ENCODE measurements at regions not wholly inside any gene's neighbourhood (a gene's known extent, or its start where the extent isn't known, plus 50 kb on each side); places are given as distances from the start of the nearest gene placed in this dataset.

GRCh38 chr6:25180630-25181349, 98.4 kb upstream of the CARMIL1 start:
- Histone ChIP-seq H3K4me1 (ENCODE audit: control insufficient read depth, insufficient read depth, low read length) (peaks cover under 1% of the 10 kb centered on the region), H3K36me3 (ENCODE audit: control insufficient read depth, insufficient read depth, low read length) (no peaks in the 10 kb centered on the region), H3K9me3 (ENCODE audit: control insufficient read depth, insufficient read depth, low read length) (no peaks in the 10 kb centered on the region), H3K9ac (ENCODE audit: low read depth, low read length) (no peak overlapping the region), H3K27me3 (ENCODE audit: control insufficient read depth, insufficient read depth, low read length) (no peaks in the 10 kb centered on the region), H3K4me3 (ENCODE audit: low read depth, low read length) (no peak overlapping the region)

GRCh38 chr6:25181350-25181724, 97.8 kb upstream of the CARMIL1 start:
- Histone ChIP-seq H3K36me3 (ENCODE audit: control insufficient read depth, insufficient read depth, low read length) (no peaks in the 10 kb centered on the region), H3K4me1 (ENCODE audit: control insufficient read depth, insufficient read depth, low read length) (no peaks in the 10 kb centered on the region), H3K9me3 (ENCODE audit: control insufficient read depth, insufficient read depth, low read length) (no peaks in the 10 kb centered on the region), H3K27me3 (ENCODE audit: control insufficient read depth, insufficient read depth, low read length) (no peaks in the 10 kb centered on the region), H3K9ac (ENCODE audit: low read depth, low read length) (no peak overlapping the region), H3K4me3 (ENCODE audit: low read depth, low read length) (no peak overlapping the region)

- no peaks in the 10 kb centered on the region for H3K9me3 ChIP-seq (ENCODE audit: control insufficient read depth, insufficient read depth, low read length)
- no peak overlapping the region for H3K4me3 ChIP-seq (ENCODE audit: low read depth, low read length)
- H3K4me1 ChIP-seq (ENCODE audit: control insufficient read depth, insufficient read depth, low read length), result no peaks in the 10 kb centered on the region
- no peaks in the 10 kb centered on the region for H3K27me3 ChIP-seq (ENCODE audit: control insufficient read depth, insufficient read depth, low read length)
- H3K9ac ChIP-seq (ENCODE audit: low read depth, low read length), result no peak overlapping the region
- H3K36me3 ChIP-seq (ENCODE audit: control insufficient read depth, insufficient read depth, low read length), result no peaks in the 10 kb centered on the region
These were observed 97.3 kb upstream of the CARMIL1 start for GRCh38 chr6:25181923-25182322.

- Histone ChIP-seq H3K27me3 (ENCODE audit: control insufficient read depth, insufficient read depth, low read length) (no peaks in the 10 kb centered on the region), H3K9me3 (ENCODE audit: control insufficient read depth, insufficient read depth, low read length) (no peaks in the 10 kb centered on the region)
These were observed 92.3 kb upstream of the CARMIL1 start for GRCh38 chr6:25186919-25187318.

GRCh38 chr6:25188232-25188631, 90.9 kb upstream of the CARMIL1 start:
- Histone ChIP-seq H3K9me3 (ENCODE audit: control insufficient read depth, insufficient read depth, low read length) (no peaks in the 10 kb centered on the region), H3K4me3 (ENCODE audit: low read depth, low read length) (no peak overlapping the region), H3K36me3 (ENCODE audit: control insufficient read depth, insufficient read depth, low read length) (no peaks in the 10 kb centered on the region), H3K27me3 (ENCODE audit: control insufficient read depth, insufficient read depth, low read length) (no peaks in the 10 kb centered on the region), H3K4me1 (ENCODE audit: control insufficient read depth, insufficient read depth, low read length) (no peaks in the 10 kb centered on the region), H3K9ac (ENCODE audit: low read depth, low read length) (no peak overlapping the region)

More at GRCh38 chr6:25186919-25187318, 92.3 kb upstream of the CARMIL1 start:
- H3K36me3 ChIP-seq (ENCODE audit: control insufficient read depth, insufficient read depth, low read length), result no peaks in the 10 kb centered on the region
- no peaks in the 10 kb centered on the region for H3K4me1 ChIP-seq (ENCODE audit: control insufficient read depth, insufficient read depth, low read length)
- H3K4me3 ChIP-seq (ENCODE audit: low read depth, low read length), result no peak overlapping the region
- H3K9ac ChIP-seq (ENCODE audit: low read depth, low read length), result no peak overlapping the region

- H3K4me3 ChIP-seq (ENCODE audit: low read depth, low read length), result no peak overlapping the region
- H3K27me3 ChIP-seq (ENCODE audit: control insufficient read depth, insufficient read depth, low read length), result no peaks in the 10 kb centered on the region
- H3K9ac ChIP-seq (ENCODE audit: low read depth, low read length), result no peak overlapping the region
- no peaks in the 10 kb centered on the region for H3K36me3 ChIP-seq (ENCODE audit: control insufficient read depth, insufficient read depth, low read length)
- no peaks in the 10 kb centered on the region for H3K4me1 ChIP-seq (ENCODE audit: control insufficient read depth, insufficient read depth, low read length)
- H3K9me3 ChIP-seq (ENCODE audit: control insufficient read depth, insufficient read depth, low read length), result no peaks in the 10 kb centered on the region
These were observed 86.3 kb upstream of the CARMIL1 start for GRCh38 chr6:25192590-25193459.

GRCh38 chr6:25193460-25194171, 85.6 kb upstream of the CARMIL1 start:
- no peaks in the 10 kb centered on the region for H3K27me3 ChIP-seq (ENCODE audit: control insufficient read depth, insufficient read depth, low read length)
- H3K36me3 ChIP-seq (ENCODE audit: control insufficient read depth, insufficient read depth, low read length), result no peaks in the 10 kb centered on the region
- H3K9me3 ChIP-seq (ENCODE audit: control insufficient read depth, insufficient read depth, low read length), result no peaks in the 10 kb centered on the region
- no peaks in the 10 kb centered on the region for H3K4me1 ChIP-seq (ENCODE audit: control insufficient read depth, insufficient read depth, low read length)
- no peak overlapping the region for H3K4me3 ChIP-seq (ENCODE audit: low read depth, low read length)
- H3K9ac ChIP-seq (ENCODE audit: low read depth, low read length), result no peak overlapping the region

GRCh38 chr6:25194172-25194678, 84.9 kb upstream of the CARMIL1 start:
- Histone ChIP-seq H3K9me3 (ENCODE audit: control insufficient read depth, insufficient read depth, low read length) (no peaks in the 10 kb centered on the region), H3K36me3 (ENCODE audit: control insufficient read depth, insufficient read depth, low read length) (no peaks in the 10 kb centered on the region), H3K9ac (ENCODE audit: low read depth, low read length) (no peak overlapping the region), H3K27me3 (ENCODE audit: control insufficient read depth, insufficient read depth, low read length) (no peaks in the 10 kb centered on the region), H3K4me1 (ENCODE audit: control insufficient read depth, insufficient read depth, low read length) (no peaks in the 10 kb centered on the region), H3K4me3 (ENCODE audit: low read depth, low read length) (no peak overlapping the region)

GRCh38 chr6:25196464-25196863, 82.7 kb upstream of the CARMIL1 start:
- H3K4me1 ChIP-seq (ENCODE audit: control insufficient read depth, insufficient read depth, low read length), result no peaks in the 10 kb centered on the region
- H3K4me3 ChIP-seq (ENCODE audit: low read depth, low read length), result no peak overlapping the region
- H3K36me3 ChIP-seq (ENCODE audit: control insufficient read depth, insufficient read depth, low read length), result no peaks in the 10 kb centered on the region
- no peak overlapping the region for H3K9ac ChIP-seq (ENCODE audit: low read depth, low read length)
- no peaks in the 10 kb centered on the region for H3K9me3 ChIP-seq (ENCODE audit: control insufficient read depth, insufficient read depth, low read length)
- H3K27me3 ChIP-seq (ENCODE audit: control insufficient read depth, insufficient read depth, low read length), result no peaks in the 10 kb centered on the region

- no peaks in the 10 kb centered on the region for H3K36me3 ChIP-seq (ENCODE audit: control insufficient read depth, insufficient read depth, low read length)
- no peaks in the 10 kb centered on the region for H3K27me3 ChIP-seq (ENCODE audit: control insufficient read depth, insufficient read depth, low read length)
- H3K9ac ChIP-seq (ENCODE audit: low read depth, low read length), result no peak overlapping the region
- H3K9me3 ChIP-seq (ENCODE audit: control insufficient read depth, insufficient read depth, low read length), result no peaks in the 10 kb centered on the region
- no peak overlapping the region for H3K4me3 ChIP-seq (ENCODE audit: low read depth, low read length)
- no peaks in the 10 kb centered on the region for H3K4me1 ChIP-seq (ENCODE audit: control insufficient read depth, insufficient read depth, low read length)
These were observed 82.1 kb upstream of the CARMIL1 start for GRCh38 chr6:25197111-25197510.

- no peaks in the 10 kb centered on the region for H3K9me3 ChIP-seq (ENCODE audit: control insufficient read depth, insufficient read depth, low read length)
- no peaks in the 10 kb centered on the region for H3K27me3 ChIP-seq (ENCODE audit: control insufficient read depth, insufficient read depth, low read length)
- no peaks in the 10 kb centered on the region for H3K36me3 ChIP-seq (ENCODE audit: control insufficient read depth, insufficient read depth, low read length)
- no peak overlapping the region for H3K9ac ChIP-seq (ENCODE audit: low read depth, low read length)
- H3K4me1 ChIP-seq (ENCODE audit: control insufficient read depth, insufficient read depth, low read length), result no peaks in the 10 kb centered on the region
- no peak overlapping the region for H3K4me3 ChIP-seq (ENCODE audit: low read depth, low read length)
These were observed 79.6 kb upstream of the CARMIL1 start for GRCh38 chr6:25199544-25199943.
